ENCODE measurements at regions not wholly inside any gene's neighbourhood (a gene's known extent, or its start where the extent isn't known, plus 50 kb on each side); places are given as distances from the start of the nearest gene placed in this dataset.

GRCh38 chr4:104117776-104118175 is 376.9 kb downstream of the CXXC4 start:
- Histone ChIP-seq H3K27me3 (no peaks in the 10 kb centered on the region), H3K27ac (no peak overlapping the region), H3K4me3 (no peak overlapping the region), H3K9me3 (replicated peaks in 1 of 3) (no peaks in the 10 kb centered on the region), H3K4me1 (replicated peaks in 1 of 2) (no peaks in the 10 kb centered on the region), H3K36me3 (replicated peaks in 1 of 2) (no peaks in the 10 kb centered on the region)
- no peak for TF ChIP-seq CTCF (IDR thresholded peaks at IDR 0.05)
- no peak for TF ChIP-seq POLR2A (IDR thresholded peaks at IDR 0.05)
- intact Hi-C loops (cut with DNase I) = no loop called here
- 34 to 75% (median 47%) methylated on average over 1 of the region's 1 CpG for WGBS, 4 donors
- DNase-seq = no peak

- no peak for TF ChIP-seq CTCF (IDR thresholded peaks at IDR 0.05)
- no peak for TF ChIP-seq POLR2A (IDR thresholded peaks at IDR 0.05)
- Histone ChIP-seq H3K9me3 (replicated peaks in 1 of 3) (no peaks in the 10 kb centered on the region), H3K27me3 (no peaks in the 10 kb centered on the region), H3K27ac (no peak overlapping the region), H3K4me1 (replicated peaks in 1 of 2) (no peaks in the 10 kb centered on the region), H3K4me3 (no peak overlapping the region), H3K36me3 (replicated peaks in 1 of 2) (no peaks in the 10 kb centered on the region)
- no peak for DNase-seq
- intact Hi-C loops (cut with DNase I) = no loop called here
- WGBS, 4 donors = 66 to 79% (median 74%) methylated on average over 3 of the region's 3 CpGs
These were observed 380.8 kb downstream of the CXXC4 start for GRCh38 chr4:104113850-104114249.

GRCh38 chr4:104099141-104099540 is 379.4 kb upstream of the TACR3 start:
- Histone ChIP-seq H3K9me3 (replicated peaks in 1 of 3) (peaks cover 0 to 7% (median 0%) of the 10 kb centered on the region in 3 donors), H3K4me3 (no peak overlapping the region), H3K4me1 (replicated peaks in 1 of 2) (no peaks in the 10 kb centered on the region), H3K36me3 (replicated peaks in 1 of 2) (no peaks in the 10 kb centered on the region), H3K27me3 (no peaks in the 10 kb centered on the region), H3K27ac (no peak overlapping the region)
- intact Hi-C loops (cut with DNase I) = no loop called here
- DNase-seq = no peak
- TF ChIP-seq CTCF (IDR thresholded peaks at IDR 0.05) (no peak), POLR2A (IDR thresholded peaks at IDR 0.05) (no peak)

GRCh38 chr4:104093247-104093646 is 373.5 kb upstream of the TACR3 start:
- intact Hi-C loops (cut with DNase I) = no loop called here

More at GRCh38 chr4:104093247-104093646, 373.5 kb upstream of the TACR3 start:
- Histone ChIP-seq H3K27ac (no peak overlapping the region), H3K4me1 (replicated peaks in 1 of 2) (no peaks in the 10 kb centered on the region), H3K36me3 (replicated peaks in 1 of 2) (no peaks in the 10 kb centered on the region), H3K9me3 (replicated peaks in 1 of 3) (no peaks in the 10 kb centered on the region), H3K27me3 (no peaks in the 10 kb centered on the region), H3K4me3 (no peak overlapping the region)
- DNase-seq = no peak
- TF ChIP-seq CTCF (IDR thresholded peaks at IDR 0.05) = no peak
- TF ChIP-seq POLR2A (IDR thresholded peaks at IDR 0.05) = no peak
